PC-9 (cell line): ENCODE measurements at regions not wholly inside any gene's neighbourhood (a gene's known extent, or its start where the extent isn't known, plus 50 kb on each side); places are given as distances from the start of the nearest gene placed in this dataset.

Experiments used
- CTCF ChIP-seq: fragments of 200-600 bp; sonication (generic); conservative IDR thresholded peaks from 2 replicates; pipeline ENCODE4 v1.6.1; 2017; ENCODE audit warnings: mixed run types, antibody characterized with exemption, mild to moderate bottlenecking, moderate library complexity
- EZH2 ChIP-seq: fragments of 200-600 bp; sonication (generic); IDR thresholded peaks from 2 replicates; pipeline ENCODE4 v1.8.0; 2017; ENCODE audit warnings: antibody characterized with exemption, low read depth

GRCh38 chr3:10753964-10754363, 62.1 kb upstream of the SLC6A11 start:
- no peak for TF ChIP-seq CTCF
- TF ChIP-seq EZH2 = no peak
